NCI-H1930 (cell line): ENCODE measurements at regions not wholly inside any gene's neighbourhood (a gene's known extent, or its start where the extent isn't known, plus 50 kb on each side); places are given as distances from the start of the nearest gene placed in this dataset.

Experiments
- DNase-seq, 2 experiments: peaks; one replicate each; lab custom pipeline; 2025; lab: John Stamatoyannopoulos, UW

GRCh38 chr9:126222835-126223431, 103.7 kb upstream of the MVB12B start:
- DNase-seq: no peak

DNA sequence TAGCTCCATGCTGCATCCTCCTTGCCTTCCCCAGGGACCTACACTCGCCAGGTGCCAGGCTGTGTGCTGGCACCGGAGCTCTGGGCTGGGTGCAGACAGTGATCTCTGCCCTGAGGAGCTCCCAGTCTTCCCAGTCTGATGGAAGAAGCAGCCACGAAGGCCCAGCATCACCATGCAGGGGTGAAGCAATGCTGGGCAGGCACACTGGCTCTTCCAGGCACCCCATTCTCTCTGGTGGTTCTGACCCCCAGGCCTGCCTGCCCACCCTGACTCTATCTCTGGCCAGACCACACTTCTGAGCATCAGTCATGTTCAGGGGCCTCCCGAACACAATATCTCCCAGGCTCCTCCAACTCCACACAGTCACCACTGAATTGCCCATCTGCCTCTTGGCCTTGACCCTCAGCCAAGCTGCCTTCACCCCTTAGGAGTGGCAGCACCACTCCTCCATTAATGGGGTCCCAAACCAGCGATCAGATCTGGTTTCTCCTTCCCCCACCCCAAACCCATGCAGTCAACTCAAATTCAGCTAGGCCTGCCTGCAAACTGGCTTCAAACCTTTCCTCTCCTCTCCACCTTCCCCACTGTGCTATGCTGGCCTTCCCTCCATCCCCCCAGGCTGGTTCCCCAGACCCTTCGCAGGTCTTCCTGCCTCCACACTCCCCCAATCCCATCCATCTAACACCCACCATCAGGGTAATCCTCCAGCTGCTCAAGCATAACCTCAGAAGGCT, 102.7 kb upstream of the MVB12B start:
- DNase-seq: no peak

GRCh38 chr9:126225611-126226609, 100.7 kb upstream of the MVB12B start:
- DNase-seq: no peak

- DNase-seq: no peak
Observed at GRCh38 chr9:126226991-126227936, 99.4 kb upstream of the MVB12B start.

- no peak for DNase-seq
Observed at GRCh38 chr9:126228111-126228780, 98.4 kb upstream of the MVB12B start.

DNA sequence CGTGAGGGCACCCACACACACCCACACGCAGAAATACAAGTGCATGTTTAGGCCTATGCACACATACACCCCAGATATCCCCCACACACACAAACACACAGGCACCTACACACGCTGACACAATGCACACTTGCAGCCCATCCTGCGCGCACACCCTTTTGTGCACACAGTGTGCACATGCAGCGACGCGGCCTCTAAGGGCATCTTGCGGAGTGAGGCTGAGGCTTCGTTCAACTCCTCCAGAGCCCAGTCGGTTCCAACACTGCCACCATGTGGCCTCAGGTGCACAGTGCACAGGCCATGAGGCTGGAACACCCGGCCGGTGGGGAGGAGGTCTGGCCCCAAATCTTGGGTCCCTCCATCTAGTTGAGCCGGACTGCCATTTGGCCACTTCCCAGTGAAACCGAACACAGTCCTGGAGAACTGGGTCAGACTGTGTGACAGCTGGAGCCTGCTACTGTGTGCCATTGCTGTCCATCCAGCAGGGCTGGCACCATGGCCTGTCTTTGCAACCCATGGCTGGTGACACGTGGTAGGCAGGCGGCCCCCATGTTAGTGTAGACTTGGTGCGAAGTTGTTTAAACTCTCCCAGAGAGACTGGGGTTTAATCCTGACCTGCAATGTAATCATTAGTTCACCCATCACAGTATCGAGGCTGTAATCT, 97.7 kb upstream of the MVB12B start:
- peak; percentile 54 to 61 for DNase-seq

DNA sequence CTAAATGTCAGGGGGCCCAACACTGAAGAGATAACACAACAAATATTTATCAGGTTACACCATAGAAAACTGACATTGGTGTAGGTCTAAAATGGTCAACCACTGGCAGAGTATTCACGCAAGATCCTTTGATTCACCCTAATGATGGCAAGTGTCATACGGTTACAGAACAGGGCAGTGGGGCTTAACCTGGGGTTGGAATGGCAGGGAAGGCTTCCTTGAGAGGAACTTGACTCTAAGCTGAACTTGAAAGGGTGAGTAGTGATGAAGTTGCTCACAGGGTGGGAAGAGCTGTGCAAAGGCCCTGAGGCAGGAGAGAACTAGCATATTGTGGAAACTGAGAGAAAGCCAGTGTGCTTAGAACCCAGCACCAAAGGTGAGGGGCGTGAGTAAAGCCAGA, 97.1 kb upstream of the MVB12B start:
- DNase-seq: no peak

DNA sequence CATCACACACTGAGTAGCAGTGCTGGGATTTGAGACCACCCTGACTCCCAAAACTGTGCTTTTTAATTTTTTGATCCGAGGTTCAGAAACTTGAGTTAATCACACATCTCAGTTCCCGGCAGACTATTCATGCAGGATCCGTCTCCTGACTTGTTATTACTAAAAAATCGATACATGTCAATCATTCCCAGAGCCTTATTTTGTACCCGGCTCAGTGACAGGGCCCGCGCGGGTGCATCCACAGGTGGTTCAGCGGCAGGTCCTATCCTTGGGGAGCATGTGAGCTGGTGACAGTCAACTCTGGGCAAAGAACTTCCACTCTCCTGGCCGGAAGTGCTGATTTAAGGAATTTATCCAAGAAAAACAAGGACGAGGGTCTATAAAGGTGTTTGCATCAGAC, 95.9 kb upstream of the MVB12B start:
- DNase-seq: no peak

DNA sequence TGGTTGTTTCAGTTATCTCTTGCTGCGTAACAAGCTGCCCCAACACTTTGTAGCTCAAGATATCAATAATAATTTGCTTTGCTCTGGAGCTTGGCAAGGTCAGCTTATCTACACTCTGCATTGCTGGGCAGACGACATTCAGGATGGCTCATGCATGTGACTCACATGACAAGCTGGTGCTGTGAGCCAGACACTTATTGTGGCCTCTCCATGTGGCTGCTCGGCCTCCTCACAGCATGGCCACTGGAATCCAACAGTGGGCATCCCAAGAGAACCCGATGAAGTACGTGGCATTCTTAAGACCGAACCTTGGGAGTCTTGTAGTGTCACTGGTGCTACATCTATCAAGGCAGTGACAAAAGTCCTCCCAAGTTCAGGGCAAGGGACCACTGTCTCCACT, 94.2 kb upstream of the MVB12B start:
- DNase-seq: no peak

DNA sequence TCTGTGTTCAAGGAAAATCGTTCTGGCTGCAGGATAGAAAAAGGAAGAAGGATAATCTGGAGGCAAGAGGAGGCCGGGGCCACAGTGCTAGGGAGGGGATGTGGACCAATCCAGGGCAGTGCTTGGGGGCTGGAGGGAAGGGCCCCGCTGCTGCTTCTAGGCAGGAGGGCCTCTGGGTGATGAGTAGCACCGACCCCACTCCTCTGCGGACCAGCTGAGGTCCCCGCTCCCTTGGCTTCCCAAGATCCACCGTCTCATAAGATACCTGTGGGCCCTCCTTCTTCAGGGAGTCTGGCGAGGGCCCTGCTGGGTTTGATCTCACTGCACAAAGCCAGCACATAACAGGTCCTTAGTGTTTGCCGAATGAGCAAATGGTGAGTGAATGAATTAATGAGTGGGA, 93.5 kb upstream of the MVB12B start:
- DNase-seq: no peak

DNA sequence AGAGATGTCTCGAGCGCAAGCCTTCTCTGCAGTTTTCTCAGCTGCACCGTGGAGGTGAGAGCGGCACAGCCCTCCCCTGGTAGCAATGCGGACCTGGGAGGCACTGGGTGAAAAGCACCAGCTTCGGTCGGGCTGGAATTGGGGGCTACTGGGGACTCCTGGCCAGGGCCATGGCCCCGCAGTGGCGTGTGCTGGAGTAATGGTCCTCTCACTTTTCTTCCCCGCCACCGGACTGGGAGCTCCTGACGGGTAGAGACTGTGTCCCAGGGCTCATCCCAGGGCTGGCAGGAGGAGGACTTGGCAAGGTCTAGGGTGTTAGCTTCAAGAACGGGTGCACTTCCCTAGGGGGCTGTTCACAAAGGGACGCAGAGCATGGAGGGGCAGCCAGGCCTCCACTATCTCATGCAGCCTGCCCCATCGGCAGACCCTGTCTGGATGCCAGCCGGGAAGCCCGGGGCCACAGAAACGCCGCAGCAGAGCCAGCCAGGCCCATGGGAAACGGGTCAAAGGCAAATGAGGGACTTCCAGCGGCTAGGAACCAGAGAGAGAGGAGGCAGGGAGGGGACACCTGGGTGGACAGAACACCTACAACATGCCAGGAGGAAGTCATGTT, 92.6 kb upstream of the MVB12B start:
- no peak for DNase-seq

GRCh38 chr9:126234681-126235335, 91.8 kb upstream of the MVB12B start:
- no peak for DNase-seq

- no peak for DNase-seq
Observed at GRCh38 chr9:126235336-126236243, 91.0 kb upstream of the MVB12B start.

DNA sequence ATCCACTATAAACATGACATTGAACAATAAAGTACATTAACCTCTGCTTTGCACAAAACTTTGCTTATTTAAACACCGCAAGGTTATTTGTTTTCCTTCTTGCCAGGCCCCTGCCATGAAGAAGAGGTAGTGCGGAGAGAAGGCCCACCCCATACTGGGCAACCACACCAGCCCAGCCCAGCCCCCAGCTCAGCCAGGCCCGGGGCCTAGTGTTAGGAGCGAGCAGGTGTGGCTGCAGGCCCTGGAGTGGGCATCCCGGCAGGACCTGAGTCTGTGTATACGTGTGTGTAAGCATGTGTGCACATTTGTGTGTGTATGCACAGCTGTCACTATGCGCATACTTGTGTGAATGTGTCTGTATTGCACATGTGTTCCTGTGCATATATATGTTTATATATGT, 90.4 kb upstream of the MVB12B start:
- no peak for DNase-seq

- DNase-seq: no peak
Observed at GRCh38 chr9:126238415-126238814, 88.2 kb upstream of the MVB12B start.

DNA sequence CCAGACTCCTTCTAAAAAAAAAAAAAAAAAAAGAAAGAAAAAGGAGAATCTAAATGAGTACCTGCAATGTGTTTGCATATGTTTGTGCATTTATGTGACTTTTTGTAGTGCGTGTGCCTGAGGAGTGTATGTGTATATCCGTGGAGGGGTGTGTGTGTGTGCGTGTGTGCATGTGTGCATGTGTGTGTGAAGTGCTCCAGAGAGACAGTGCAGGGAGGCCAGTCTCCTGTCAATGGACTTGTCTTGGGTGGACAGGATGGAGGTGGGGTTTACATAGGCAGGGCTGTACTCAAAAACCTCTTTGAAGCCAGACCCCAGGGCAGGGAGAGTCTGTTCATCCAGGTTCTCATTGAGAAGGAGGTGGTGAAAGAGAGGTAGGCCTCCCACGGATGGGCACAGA, 87.1 kb upstream of the MVB12B start:
- no peak for DNase-seq

DNA sequence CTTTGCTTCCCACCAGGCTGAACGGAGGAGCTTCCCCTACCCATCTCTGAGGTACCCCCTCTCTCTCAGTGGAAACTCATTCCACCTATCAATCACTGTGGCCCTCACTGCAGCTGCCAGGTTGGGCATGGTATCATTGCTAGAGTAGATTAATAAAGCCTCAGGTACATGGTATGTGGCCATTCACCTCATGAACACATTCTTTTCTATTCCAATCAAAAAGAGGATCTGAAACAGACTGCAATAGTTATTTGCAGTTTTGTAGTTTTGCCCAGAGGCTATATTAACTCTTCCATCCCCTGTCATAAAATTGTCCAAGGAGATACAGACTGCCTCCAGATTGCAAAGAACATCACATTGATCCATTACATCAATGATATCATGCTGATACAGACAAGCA, 85.8 kb upstream of the MVB12B start:
- no peak for DNase-seq

DNA sequence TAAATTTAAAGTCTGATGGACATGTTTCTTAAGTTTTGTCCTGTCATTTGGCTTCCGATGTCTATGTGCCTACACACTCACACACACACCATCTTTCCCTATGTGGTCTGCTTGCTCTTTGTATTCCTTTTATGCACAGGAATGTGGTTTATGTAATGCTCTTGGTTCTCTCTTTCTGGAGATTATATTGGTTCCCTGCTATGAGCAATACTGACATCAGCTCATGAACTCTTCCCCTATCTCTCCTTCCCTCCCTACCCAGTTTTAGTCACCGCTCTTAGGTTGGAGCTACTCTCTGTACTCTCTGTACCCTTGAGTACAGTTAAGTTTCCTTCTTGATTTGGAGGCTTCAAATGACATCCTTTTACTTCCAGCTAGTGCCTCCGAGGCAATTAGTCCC, 77.9 kb upstream of the MVB12B start:
- no peak for DNase-seq
